NOMO-1 treated with DMSO at 0.1 percent for 48 hours (cell line): ENCODE measurements at regions not wholly inside any gene's neighbourhood (a gene's known extent, or its start where the extent isn't known, plus 50 kb on each side); places are given as distances from the start of the nearest gene placed in this dataset.

Source experiments
- DNase-seq: peaks from one replicate; lab custom pipeline; 2025; ENCODE audit not compliant: unreplicated experiment; lab: John Stamatoyannopoulos, UW

DNA sequence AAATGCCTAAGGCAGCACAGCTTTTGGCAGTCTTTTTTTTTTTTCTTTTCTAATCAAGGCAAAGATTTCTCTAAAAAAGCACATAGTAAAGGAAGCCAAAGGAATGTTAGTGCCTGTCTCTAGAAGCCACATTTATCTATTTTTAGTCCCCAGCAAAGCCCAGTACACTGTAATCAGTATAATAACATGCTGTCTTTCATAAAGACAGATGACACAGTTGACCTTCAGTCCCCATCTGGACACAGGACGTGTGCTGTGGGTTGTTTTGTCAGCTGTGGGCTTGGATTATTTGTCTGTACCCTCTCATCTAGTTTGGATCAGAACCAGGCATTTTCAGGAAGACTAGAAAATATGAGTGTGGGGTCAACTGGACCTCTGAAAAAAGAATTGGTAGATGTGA, 110.4 kb upstream of the CTNNB1 start:
- DNase-seq, result no peak

DNA sequence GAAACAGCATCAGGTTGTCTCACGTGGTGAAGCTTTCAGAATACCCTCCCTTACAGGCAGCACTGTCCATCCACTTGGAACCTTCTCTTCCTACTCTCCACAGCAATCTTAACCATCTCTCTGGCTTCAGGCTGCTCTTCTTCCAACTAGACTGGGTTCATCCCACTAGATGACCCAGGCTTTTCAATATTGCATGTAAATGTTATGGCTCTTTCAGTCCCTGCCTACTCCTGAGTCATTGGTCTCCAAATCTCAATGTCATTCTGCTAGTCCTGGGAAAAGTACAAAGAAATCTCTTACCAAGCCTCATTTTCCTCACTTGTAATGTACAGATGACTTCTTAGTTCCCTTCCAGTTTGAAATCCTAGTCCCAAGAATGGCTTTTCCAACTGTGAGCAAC, 109.7 kb upstream of the CTNNB1 start:
- no peak for DNase-seq

DNA sequence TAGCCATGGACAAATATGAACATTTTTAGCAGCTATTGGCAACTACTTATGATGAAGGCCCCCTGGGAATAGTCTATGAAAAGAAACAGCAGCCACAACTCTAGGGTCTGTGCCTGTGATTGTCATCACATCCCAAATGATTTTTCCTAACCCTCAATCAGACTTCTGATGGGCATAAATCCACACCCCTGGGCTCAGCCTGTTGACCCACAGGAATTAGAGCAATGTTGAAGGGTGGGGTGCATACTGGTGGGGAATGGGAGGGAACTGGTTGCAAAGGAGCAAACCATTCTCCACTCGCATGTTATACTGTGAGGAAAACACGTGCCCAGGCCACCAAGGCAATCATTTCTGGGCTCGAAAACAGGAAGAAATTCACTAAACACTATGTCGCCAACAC, 106.5 kb upstream of the CTNNB1 start:
- DNase-seq, result no peak

DNA sequence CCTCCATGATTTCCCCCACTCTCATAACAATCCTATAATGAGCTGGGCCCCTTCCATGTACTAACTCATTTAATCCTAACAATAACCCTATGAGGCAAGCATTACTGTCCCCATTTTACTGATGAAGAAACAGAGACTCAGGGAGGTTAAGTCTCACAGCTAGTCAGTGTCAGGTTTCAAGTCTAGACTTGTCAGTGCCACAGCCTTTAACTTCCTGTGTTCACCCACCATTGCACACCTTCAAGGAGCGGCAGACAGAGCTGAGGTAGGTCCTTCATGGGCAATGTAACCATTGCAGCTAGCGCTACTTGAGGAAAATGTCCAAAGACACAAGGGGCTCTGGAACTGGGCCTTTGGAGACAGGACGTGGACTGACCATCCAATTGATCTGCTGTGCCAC, 105.8 kb upstream of the CTNNB1 start:
- no peak for DNase-seq

DNA sequence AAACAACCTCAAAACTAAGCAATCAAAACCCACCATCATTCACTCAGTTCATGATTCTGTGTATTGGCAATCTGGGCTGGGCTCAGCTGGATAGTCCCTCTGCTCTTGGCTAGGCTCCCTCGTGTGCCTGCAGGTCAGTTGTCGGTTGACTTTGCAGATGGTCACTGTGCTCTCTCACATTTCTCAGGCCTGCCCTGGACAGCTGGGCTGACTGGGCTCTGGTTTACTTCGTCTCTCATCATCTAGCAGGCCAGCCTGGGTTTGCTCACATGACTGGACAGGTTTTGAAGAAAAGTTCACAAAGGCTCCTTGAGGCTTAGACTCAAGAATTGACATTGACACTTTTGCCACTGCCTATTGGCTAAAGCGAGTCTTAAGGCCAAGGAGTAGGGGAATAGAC, 105.0 kb upstream of the CTNNB1 start:
- DNase-seq, result no peak

DNA sequence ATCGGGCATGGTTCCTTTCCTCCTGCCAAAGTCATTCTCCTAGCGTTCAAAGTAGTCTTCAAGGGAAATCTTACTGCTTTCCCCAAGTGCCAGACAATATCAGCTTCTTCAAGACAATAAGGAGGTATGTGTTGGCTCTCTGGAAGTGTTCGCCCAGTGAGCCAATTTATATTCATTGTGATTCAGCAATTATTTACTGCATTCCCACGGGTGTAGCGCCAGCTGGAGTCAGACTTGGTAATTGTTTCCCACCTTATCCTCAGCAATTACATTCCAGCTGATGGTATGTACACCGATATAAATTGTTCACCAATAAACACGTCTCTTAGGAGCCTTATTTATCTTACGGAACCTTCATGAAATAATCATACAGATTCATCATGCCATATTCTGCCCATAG, 103.6 kb upstream of the CTNNB1 start:
- DNase-seq, result no peak

DNA sequence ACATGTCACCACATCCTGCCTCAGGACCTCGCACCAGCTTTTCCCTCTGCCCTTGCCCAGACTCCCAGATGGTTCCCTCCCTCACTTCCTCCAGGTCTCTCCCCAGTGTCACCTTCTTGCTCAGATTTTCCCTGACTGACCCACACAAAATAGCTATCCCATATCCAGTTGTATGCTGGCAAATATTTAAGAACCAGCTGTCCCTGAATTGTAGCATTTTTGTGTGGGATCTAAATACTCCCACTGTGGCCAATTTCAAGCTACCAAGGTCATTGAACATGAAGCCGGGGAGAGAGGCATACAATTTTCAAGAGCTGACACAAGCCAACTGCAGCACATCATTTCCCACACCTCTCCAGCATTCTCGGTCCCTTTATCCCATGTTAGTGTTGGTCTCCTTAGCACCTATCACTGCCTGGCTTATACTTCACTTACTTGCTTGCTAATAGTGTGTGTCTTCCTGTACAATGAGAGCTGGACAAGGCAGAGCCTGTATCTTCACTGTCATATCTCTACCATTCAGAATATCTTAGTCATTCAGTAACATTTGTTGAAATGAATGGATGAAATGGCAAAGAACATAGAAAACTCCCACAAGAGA, 101.3 kb upstream of the CTNNB1 start:
- no peak for DNase-seq

DNA sequence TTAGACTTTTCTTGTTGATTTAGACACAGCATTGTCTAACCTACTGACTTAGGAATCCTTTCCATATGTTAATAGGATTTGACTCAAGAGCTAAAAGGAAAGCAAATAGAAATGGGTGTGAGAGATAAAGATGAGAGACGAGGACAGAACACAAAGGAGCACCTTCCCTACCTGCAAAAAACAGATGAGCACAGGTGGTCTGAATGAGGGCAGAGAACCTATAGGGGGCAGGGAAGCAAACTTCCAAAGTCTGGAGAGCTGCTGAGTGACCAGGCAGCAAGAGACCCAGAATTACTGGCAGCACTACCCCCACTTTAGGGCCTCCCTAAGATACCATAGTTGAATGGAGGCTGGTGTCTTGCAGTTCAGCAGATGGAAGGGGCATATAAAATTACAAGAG, 98.1 kb upstream of the CTNNB1 start:
- DNase-seq, result no peak

DNA sequence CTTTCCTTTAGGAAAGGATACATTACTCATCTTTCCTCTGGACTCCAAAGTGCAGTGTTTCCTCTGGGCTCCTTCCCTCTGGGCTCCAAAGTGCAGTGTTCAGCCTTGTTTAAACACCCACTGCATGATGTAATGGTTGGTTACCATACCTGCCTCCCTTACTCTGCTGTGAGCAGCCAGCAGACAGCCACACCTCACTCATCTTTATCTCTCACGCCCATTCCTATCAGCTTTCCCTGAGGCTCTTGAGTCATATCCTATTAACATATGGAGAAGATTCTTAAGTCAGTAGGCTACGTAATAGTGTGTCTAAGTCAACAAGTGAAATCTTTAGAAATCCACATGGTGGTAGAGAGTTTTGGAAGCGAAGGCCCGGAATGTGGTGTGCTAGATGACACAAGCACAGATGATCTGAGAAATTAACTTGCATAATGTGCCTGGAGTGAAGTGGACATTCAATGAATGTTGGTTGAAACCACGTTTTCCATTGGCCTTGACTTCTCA, 97.2 kb upstream of the CTNNB1 start:
- no peak for DNase-seq

DNA sequence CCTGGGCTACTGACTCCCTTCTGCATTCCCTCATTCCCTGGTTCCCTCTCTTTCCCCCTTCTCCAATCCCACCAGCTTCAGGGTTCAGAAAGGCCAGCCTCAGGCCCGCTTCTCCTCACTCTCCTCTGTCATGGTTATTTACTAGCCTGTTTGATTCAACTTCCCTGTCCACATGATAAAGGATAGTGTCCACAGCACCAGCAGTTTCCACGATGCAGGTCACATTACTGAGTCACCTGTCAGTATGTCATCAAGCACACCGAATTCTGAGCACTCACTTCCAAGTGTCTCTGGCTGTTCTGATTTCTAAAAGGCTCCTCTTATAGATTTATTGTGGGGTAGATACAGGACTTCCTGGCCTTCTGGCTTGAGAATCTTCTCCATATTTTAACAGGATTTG, 96.6 kb upstream of the CTNNB1 start:
- DNase-seq, result no peak

DNA sequence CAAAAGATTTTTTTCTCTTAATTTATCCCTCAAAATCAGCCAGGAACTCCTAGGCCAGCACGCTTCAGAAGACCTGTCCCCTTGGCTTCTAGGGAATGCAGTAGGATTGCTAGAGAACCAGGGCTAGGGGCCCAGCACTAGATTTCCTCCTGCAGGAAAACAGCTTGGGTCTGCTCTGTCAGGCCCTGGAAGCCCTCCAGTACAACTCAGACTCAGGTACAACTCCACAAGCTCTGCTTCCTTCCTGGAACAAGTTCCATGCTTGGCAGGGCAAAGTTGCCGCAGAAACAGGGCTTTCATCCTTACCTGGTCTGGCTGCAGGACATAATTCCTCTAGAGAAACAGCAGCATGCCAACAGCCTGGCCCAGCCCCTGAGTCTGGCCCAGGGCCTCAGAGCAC, 96.1 kb upstream of the CTNNB1 start:
- no peak for DNase-seq

DNA sequence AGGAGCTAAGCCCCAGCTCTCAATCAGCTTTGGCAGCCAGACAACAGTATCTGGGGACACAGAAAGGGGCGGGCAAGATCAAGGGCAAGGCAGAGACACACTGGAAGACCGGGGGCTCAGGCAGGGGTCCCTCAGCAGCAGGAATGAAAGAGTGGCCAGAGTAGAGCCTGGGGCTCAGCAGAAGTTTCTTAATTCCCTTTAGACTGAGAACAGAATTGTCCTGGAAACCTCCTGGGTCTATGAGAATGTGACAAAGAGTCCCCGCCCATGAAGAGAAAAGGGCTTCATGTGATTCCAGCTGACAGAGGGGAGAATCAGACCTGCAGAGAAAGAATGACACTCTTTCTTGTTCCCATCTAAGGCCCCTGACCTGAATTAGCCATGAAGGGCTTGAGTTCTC, 95.2 kb upstream of the CTNNB1 start:
- DNase-seq, result no peak

DNA sequence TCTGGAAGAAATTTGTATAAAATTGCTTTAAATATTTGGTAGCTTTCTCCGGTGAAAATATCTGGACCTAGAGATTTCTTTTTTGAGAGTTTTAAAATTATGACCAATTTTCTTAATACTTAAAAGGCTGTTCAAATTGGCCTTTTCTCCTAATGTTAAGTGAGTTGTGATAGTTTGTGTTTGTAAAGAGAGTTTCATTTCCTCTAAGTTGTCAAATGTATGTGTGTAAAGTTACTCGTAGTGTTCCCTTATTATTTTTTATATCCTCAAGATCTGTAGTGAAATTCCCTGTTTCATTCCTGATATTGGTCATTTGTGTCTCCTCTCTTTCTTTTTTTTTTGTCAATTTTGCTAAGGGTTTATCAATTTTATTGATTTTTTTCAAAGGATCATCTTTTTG, 92.6 kb upstream of the CTNNB1 start:
- peak; percentile 43 for DNase-seq

DNA sequence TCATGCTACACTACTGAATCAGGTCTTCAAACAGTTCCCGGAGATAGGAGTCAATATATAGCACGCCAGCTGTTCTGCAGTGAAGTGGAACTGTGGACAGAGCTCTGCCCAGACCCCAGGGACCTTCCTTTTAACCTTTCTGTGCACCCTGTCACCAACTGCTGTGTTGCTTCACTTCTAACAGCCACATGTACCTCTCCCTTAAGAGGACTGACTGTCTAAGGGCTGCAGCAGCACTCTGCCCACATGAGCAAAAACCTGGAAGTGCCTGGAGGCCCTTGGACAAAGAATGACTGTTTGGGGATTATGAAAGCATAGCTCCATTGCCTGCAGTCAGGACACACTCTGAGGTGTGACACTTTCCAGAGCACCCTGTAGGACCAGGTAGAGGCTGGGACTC, 88.3 kb upstream of the CTNNB1 start:
- DNase-seq, result peak; percentile 55

DNA sequence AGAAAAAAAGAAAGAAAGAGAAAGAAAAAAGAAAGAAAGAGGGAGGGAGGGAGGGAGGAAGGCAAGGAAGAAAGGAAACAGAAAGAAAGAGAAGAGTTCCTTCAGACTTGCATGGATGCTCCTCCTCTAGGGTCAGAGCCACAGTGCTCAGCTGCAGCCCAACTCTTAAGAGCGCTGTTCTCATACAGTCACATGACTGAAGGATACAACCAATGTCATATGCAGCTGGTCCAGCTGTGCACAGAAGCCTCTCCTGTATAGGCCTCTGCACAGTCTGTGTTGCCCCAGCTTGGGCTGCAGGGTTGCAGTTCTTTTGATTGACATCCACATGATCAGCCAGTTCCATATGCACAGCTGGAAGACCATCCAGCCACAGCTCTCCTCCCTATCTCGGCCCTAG, 86.8 kb upstream of the CTNNB1 start:
- no peak for DNase-seq

DNA sequence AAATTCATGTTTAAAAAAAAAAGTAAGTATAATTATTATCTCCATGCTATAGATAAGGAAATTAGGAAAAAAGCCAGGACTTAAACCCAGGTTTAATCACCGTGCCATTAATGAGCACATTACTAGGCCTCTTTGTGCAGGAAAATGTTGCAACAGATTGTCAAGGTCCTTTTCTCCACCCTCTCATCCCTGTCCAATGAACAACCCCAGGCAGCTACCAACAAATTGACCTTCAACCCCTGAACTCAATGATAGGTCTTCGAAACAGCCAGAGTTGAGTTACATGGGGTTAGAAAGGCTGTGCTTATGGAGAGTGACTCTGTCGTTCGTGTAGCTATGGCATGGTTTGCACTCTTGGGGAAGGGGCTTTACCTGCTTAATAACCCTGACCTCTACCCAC, 84.2 kb upstream of the CTNNB1 start:
- DNase-seq, result no peak

DNA sequence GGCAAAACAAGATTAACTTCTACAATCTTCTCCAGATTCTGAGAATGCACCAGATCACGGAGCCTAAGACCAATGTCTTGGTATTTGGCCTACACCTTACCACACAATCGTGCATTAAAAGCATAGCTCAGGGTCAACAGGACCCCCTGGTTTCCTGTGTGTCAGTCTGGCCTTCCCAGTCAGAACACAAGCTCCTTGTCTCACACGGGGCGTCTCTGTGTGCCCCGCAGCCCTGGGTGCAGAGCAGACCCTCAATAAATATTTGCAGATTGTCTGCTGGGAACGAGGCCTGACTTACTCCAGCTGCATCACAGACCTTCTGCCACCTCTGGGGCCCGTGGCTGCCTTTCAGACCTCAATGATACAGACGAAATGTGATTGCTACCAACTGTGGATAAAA, 82.5 kb upstream of the CTNNB1 start:
- DNase-seq, result no peak

DNA sequence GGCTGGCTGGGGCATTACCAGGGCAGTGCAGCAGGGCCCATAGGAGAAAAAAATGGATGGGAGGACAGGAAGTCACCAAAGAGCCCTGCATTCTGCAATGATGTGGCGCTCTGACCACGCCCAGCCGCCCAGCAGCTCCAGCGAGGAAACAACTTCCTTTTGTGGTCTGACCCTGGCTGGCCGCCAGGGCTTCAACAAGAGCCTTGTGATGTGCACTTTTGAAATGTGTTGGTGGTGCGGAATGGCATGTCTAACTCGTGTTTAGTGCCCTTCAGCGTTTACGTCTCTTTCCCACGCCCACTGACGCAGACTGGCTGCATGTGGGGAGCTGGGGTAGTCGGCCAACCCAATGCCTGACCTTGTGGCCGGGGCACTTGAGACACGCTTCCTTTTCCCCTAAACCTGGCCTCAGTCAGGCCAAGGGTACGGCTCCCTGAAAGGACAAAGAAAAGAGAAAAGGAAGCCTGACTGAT, 81.9 kb upstream of the CTNNB1 start:
- DNase-seq, result peak; percentile 98

DNA sequence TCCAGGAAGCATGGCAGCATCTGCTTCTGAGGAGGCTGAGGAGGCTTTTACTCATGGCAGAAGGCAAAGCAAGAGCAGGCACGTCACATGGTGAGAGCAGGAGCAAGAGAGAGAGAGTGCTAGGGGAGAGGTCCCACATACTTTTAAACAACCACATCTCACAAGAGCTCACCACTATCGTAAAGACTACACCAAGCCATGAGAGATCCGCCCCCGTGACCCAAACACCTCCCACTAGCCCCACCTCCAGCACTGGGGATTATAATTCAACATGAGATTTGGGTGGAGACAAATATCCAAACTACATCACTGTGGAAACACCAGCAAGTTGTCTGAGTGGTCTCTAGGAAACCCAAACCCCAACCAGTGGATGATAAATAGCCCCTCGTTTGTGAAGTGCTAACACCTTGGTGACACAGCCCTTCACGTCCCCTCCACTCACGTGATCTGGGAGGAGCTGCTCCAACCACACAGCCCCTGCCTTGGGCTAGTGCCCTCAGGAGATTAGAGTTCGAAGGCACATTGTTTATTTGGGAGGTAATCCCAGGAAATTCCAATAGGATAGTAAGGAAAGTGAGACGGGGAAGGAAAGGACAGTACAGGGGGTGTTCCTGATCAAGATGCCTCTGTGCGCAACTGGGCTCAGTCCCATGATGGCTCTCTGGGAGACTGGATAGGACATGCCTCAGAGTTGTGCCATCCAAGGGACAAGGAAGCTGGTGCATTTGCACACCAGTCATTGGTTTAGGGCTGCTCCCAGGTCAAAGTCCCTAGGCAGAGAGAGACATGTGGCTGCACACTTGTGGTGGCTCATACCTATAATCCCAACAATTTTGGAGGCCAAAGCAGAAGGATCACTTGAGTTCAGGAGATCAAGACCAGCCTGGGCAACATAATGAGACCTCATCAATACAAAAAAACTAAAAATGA, 80.6 kb upstream of the CTNNB1 start:
- no peak for DNase-seq

DNA sequence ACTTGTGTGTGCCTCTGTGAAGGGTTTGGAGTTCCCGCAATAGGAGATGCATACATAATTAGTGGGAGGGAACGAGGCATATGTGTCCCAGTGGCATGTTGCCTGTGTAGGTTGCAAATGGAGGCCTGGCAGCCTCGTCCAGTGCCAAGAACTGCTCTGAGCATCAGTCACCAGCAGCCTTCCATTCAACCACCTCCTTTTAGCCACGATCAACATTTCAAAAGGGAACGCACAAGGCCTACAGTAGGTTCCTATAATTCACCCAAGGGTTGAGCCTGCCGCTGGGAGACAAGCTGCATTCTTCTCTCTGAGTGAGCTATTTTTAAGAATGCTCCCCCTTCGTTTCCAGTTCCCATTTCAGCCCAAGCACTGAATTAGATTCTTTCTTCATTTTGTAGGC, 78.8 kb upstream of the CTNNB1 start:
- peak; percentile 47 for DNase-seq

DNA sequence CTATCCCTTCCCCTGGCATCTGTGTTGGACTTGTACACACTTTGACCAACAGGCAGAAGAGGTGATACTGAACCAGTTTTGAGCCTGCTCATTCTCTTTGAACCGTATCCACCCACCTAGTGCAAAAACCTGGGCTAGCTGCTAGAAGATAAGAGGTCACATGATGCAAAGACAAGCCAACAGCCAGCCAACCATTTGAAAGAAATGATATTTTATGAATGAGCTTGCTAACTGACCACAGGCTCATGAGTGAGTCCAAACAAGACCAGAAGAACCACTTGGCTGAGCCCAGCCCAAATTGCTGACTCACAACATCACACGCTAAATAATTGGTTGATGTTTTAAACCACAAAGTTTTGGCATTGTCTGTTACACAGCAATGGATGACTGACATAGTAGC, 74.0 kb upstream of the CTNNB1 start:
- DNase-seq, result no peak

DNA sequence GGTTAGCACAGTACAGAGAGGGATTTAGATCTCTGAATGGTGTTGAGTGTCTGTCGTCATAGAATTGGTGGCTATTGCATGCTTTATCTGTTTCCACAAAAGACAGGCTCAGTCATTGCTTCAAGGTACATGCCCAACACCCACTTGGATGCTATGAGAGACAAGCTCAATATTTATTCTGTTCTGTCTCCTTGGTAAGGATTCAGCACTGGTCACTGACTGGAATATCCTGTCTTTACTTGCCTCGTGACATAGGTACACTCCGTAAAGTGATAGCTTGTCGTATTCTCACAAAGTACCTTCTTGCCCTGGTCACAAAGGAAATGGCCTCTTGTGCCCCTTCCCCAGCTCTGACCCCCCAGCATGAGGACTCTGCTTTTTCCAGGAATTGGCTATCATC, 72.8 kb upstream of the CTNNB1 start:
- no peak for DNase-seq
